GM10248 (cell line): ENCODE measurements at regions not wholly inside any gene's neighbourhood (a gene's known extent, or its start where the extent isn't known, plus 50 kb on each side); places are given as distances from the start of the nearest gene placed in this dataset.

Source experiments
- CTCF ChIA-PET: fragments of 300-600 bp; sonication (Branson Sonifier 250); formaldehyde crosslinking; extraction: SDS; loops from one replicate; lab custom pipeline; 2021; ENCODE audit warnings: antibody characterized with exemption; lab: Yijun Ruan, JAX
- POLR2A ChIA-PET: fragments of 350-650 bp; sonication (Branson Sonifier 250); formaldehyde crosslinking; extraction: SDS; loops from one replicate; lab custom pipeline; 2020; ENCODE audit warnings: antibody characterized with exemption; lab: Yijun Ruan, JAX
- DNase-seq: peaks from one replicate; pipeline ENCODE4 v3.0.0; 2012; ENCODE audit errors: extremely low spot score
- TF ChIP-seq, protein P1 (sequence below): IDR thresholded peaks from 2 replicates; pipeline ENCODE4 v1.5.1; 2012; ENCODE audit warnings: mild to moderate bottlenecking, low read depth; ENCODE audit errors: extremely low read depth, missing control alignments, control extremely low read depth

DNA sequence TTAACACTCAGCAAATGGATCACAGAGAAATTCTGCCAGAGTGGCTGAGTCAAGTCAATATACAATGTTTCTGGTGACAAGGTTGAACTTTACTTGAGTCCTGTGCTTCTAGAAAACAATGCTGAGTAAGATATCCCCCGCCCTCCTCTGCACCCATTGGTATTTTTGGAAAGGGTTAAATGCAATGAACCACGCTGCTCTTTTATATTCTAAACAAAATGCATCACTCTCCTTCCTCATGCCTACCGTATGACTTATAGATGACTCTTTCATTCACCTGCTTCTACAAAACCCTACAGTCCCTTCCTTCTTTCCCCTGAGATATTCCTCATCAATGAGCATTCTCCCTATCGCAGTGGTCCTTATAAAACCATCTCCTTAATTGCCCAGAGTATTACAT lies 168.8 kb downstream of the TXNL1 start:
- no peak for DNase-seq
- ChIA-PET POLR2A (no interaction called here), CTCF (no interaction called here)
- TF ChIP-seq, protein P1, sequence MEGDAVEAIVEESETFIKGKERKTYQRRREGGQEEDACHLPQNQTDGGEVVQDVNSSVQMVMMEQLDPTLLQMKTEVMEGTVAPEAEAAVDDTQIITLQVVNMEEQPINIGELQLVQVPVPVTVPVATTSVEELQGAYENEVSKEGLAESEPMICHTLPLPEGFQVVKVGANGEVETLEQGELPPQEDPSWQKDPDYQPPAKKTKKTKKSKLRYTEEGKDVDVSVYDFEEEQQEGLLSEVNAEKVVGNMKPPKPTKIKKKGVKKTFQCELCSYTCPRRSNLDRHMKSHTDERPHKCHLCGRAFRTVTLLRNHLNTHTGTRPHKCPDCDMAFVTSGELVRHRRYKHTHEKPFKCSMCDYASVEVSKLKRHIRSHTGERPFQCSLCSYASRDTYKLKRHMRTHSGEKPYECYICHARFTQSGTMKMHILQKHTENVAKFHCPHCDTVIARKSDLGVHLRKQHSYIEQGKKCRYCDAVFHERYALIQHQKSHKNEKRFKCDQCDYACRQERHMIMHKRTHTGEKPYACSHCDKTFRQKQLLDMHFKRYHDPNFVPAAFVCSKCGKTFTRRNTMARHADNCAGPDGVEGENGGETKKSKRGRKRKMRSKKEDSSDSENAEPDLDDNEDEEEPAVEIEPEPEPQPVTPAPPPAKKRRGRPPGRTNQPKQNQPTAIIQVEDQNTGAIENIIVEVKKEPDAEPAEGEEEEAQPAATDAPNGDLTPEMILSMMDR, result no peak

DNA sequence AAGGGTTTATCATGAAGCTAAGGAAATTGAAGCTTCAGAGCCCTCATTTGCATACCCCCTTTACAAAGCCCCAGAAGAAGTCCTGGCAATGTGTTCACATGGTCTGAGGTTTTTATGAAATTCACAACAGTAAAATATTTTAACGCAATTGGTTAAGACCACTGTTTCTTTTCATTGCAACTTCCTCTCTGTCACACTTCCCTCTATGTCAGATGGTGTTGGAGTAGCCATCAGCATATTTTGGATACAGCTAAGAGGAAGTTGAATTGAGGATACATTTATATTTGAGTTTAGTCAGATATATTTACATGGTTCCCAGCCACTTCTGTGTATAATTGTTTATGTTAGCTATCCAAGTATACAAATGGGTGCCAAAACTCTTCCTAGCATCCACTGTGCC lies 170.0 kb downstream of the TXNL1 start:
- POLR2A ChIA-PET, result no interaction called here
- no peak for DNase-seq
- TF ChIP-seq, protein P1, result no peak
- CTCF ChIA-PET, result interaction anchor here (1.0 kb wide), 1 partner anchor 12 kb away, joined by 4 read pairs; no protein-coding TSS in a partner anchor

DNA sequence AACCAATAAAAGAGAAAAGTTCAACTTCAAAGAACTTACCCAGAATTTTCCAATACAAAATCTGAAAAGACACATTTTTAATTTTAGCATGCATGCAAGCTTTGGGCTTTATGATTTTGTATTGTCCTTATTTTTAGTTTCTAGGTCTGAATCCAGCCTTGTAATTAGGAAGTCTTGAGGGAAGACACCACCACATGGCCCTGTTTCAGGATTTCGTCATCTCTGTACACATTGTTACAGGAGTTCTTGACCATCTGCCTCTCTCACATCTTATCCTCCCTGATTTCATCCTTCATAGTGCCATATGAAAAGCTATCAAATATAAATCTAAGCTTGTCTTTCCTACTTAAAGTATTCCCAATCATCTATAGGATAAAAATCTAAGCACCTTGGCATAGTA lies 176.1 kb downstream of the TXNL1 start:
- ChIA-PET POLR2A (no interaction called here), CTCF (interaction anchor here (1.7 kb wide), 1 partner anchor 15 kb away, joined by 3 read pairs; no protein-coding TSS in a partner anchor)
- no peak for DNase-seq
- TF ChIP-seq, protein P1, result no peak

DNA sequence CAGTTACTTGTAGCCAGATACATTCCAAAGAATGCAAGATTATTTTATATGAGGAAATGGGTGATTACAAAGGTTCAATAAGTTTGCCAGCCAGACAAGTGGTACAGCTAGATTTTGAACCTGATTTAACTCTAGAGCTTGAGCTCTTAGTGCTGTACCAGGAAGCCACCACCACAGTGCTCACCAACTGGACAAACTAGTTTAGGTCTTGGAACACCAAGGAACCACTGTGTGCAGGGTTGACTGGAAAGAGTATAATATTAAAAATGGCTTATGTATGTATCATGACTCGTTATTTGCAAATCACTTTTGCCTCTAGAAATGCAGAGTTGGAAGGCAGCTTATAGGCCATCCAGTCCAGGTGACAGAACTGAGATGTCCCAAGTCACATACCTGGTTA lies 177.2 kb downstream of the TXNL1 start:
- ChIA-PET CTCF (interaction anchor here (1.7 kb wide), 1 partner anchor 16 kb away, joined by 3 read pairs; no protein-coding TSS in a partner anchor), POLR2A (no interaction called here)
- no peak for DNase-seq
- TF ChIP-seq, protein P1, result no peak

DNA sequence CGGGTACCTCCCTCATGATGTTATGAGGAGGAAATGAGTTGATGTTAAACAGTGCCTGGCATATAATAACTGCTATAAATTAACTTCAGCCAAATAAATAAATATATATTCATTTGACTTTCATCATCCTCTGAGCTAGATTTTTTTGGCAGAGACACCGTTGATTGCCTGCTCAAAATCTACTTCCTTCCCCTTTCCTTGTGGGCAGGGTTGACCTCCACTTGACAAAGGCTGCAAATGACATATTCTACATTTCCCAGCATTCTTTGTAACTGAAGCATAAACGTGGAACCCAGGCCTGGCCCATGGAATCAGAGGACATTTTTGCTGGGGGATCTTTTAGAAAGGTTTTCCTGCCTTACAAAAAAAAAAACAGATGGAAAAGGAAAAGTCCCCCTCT lies 177.8 kb downstream of the TXNL1 start:
- ChIA-PET POLR2A (no interaction called here), CTCF (interaction anchor here (1.7 kb wide), 1 partner anchor 16 kb away, joined by 3 read pairs; no protein-coding TSS in a partner anchor)
- TF ChIP-seq, protein P1, result no peak
- DNase-seq, result no peak

DNA sequence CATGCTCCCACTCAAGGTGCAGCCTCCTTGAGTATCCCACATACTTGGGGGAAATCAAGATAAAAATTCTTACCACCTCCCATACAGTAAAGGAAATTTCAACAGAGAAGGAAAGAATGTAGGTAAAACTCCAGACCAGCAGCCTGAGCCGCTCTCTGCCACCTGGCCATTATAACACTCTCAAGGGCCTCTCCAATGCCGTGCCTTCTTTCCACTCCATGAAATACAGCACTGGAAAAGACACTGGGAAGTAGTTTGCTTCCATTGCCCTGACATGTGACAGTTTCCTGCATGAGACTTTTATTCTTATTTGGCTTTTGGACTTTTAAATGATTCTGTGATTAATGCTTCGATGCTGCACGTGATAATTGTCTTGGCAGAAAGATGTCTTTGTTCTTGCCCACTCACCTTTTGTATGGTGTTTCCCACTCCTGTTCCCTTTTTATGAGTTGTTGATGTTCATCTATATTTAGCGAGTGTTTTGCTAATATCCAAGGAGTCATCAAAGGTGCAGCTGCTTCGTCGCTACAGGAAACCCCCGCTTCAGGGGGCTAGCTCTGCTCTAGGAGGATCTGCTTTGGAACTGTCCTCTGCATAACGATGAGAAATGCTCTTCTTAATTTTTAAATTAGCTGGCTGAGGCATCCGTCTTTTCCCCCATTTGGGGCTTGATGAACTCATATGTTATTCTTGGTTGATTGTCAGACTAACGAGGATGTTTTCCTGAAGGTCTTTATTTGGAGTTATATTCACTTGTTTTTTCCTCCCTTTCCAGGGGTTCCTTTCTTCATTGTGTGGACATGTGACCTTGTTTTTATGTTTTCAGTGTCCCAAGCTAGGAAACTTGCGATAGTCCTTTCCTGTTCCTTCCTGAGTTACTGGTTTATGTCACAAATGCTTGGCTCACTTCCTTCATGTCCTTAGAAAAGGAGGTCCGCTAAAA lies 179.4 kb downstream of the TXNL1 start:
- POLR2A ChIA-PET, result no interaction called here
- CTCF ChIA-PET, result interaction anchor here (1.0 kb wide), 1 partner anchor 18 kb away, joined by 5 read pairs; no protein-coding TSS in a partner anchor
- TF ChIP-seq, protein P1, result no peak
- DNase-seq, result no peak
